ENCODE measurements at regions not wholly inside any gene's neighbourhood (a gene's known extent, or its start where the extent isn't known, plus 50 kb on each side); places are given as distances from the start of the nearest gene placed in this dataset.

DNA sequence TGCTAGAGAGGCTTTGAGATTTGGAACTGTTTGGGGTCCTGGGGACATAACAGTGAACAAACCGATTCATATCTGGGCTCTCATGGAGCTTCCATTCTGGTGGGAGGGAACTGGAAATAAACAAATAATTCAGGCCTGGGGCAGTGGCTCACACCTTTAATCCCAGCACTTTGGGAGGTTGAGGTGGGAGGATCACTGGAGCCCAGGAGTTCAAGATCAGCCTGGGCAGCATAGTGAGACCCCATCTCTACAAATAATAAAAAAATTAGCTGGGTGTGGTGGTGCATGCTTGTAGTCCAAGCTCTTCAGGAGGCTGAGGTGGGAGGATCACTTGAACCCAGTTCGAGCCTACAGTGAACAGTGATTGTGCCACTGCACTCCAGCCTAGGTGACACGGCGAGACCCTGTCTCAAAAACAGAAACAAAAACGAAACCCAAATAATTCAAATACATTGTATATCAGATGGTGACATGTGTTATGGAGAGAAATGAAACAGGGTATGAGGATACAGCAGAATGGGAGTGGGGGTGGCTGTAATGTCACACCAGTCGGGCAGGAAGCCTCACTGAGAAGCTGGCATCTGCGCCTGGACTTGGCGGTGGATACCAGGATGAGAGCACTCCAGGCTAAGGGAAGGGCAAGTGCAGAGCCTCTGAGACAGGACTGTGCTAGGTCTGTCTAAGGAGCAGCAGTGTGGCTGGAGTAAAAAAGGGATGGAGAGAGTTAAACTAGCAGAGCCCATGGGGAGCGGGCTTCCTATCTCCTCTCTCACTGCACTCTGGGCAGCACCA is 131.1 kb upstream of the ZNF536 start:
- Mint-ChIP-seq H3K9me3 (ENCODE audit: insufficient read depth) (no peaks in the 10 kb centered on the region), H3K27me3 (peaks cover 10% of the 10 kb centered on the region), H3K4me1 (no peaks in the 10 kb centered on the region), H3K27ac (no peak overlapping the region), H3K4me3 (no peak overlapping the region)
- Histone ChIP-seq H3K9ac (ENCODE audit: low read length) (no peak overlapping the region), H3K36me3 (replicated peaks in 1 of 2; ENCODE audit: control extremely low read depth in 1 of 2, control insufficient read depth in 1 of 2, extremely low read depth in 1 of 2, insufficient read depth in 2 of 2, low read length in 1 of 2) (no peaks in the 10 kb centered on the region), H3K4me3 (ENCODE audit: control extremely low read depth in 1 of 5, extremely low read depth in 1 of 5, insufficient read depth in 1 of 5, low read depth in 2 of 5, low read length in 4 of 5) (no peak overlapping the region), H3K79me2 (ENCODE audit: control insufficient read depth, insufficient read depth, low read length) (no peaks in the 10 kb centered on the region), H3K9me3 (ENCODE audit: control extremely low read depth in 1 of 3, control insufficient read depth in 2 of 3, insufficient read depth in 1 of 3, low read length in 2 of 3) (peaks cover 0 to 13% (median 0%) of the 10 kb centered on the region in 3 donors), H3K4me1 (ENCODE audit: control insufficient read depth in 2 of 2, insufficient read depth in 2 of 2, low read length in 2 of 2) (no peaks in the 10 kb centered on the region), H3K4me2 (replicated peaks; ENCODE audit: low read depth, low read length, poor library complexity, severe bottlenecking) (no peak overlapping the region), H3K27ac (ENCODE audit: low read length in 2 of 2) (no peak overlapping the region), H4K20me1 (ENCODE audit: control insufficient read depth, insufficient read depth, low read length, poor library complexity, severe bottlenecking) (no peaks in the 10 kb centered on the region), H2AFZ (ENCODE audit: insufficient read depth, low read depth, low read length, poor library complexity, severe bottlenecking) (no peak overlapping the region), H3K27me3 (replicated peaks in 1 of 4; ENCODE audit: control extremely low read depth in 1 of 4, control insufficient read depth in 3 of 4, insufficient read depth in 4 of 4, low read length in 3 of 4) (peaks cover 0 to 4% (median 0%) of the 10 kb centered on the region in 4 experiments)
- ATAC-seq (ENCODE audit: low read depth) (no peak), DNase-seq (no peak)
- CTCF ChIA-PET = no interaction called here
- intact Hi-C loops (cut with micrococcal nuclease) = no loop called here
- POLR2A ChIA-PET = no interaction called here
- whole genome bisulfite sequencing (ENCODE audit: insufficient coverage) = 97% methylated on average over 5 of the region's 9 CpGs
- TF ChIP-seq EZH2 (IDR thresholded peaks at IDR 0.05; ENCODE audit: borderline replicate concordance, insufficient read depth, low read depth, low read length, poor library complexity, severe bottlenecking) = no peak
- TF ChIP-seq CTCF (IDR thresholded peaks at IDR 0.05) = no peak

- no peaks in the 10 kb centered on the region for H4K20me1 ChIP-seq (ENCODE audit: control insufficient read depth, insufficient read depth, low read length, poor library complexity, severe bottlenecking)
- H2AFZ ChIP-seq (ENCODE audit: insufficient read depth, low read depth, low read length, poor library complexity, severe bottlenecking) = no peak overlapping the region
- peaks cover 4% of the 10 kb centered on the region for H3K27me3 Mint-ChIP-seq
- no peak overlapping the region for H3K4me2 ChIP-seq (replicated peaks; ENCODE audit: low read depth, low read length, poor library complexity, severe bottlenecking)
- H3K9me3 ChIP-seq (ENCODE audit: control extremely low read depth in 1 of 3, control insufficient read depth in 2 of 3, insufficient read depth in 1 of 3, low read length in 2 of 3) = peaks cover 0 to 16% (median 0%) of the 10 kb centered on the region in 3 donors
- CTCF ChIA-PET = no interaction called here
- no peaks in the 10 kb centered on the region for H3K27me3 ChIP-seq (replicated peaks in 1 of 4; ENCODE audit: control extremely low read depth in 1 of 4, control insufficient read depth in 3 of 4, insufficient read depth in 4 of 4, low read length in 3 of 4)
- no peak overlapping the region for H3K4me3 ChIP-seq (ENCODE audit: control extremely low read depth in 1 of 5, extremely low read depth in 1 of 5, insufficient read depth in 1 of 5, low read depth in 2 of 5, low read length in 4 of 5)
- ATAC-seq (ENCODE audit: low read depth) (no peak), DNase-seq (no peak)
- H3K27ac ChIP-seq (ENCODE audit: low read length in 2 of 2) = no peak overlapping the region
- 44% methylated on average over 4 of the region's 4 CpGs for WGBS (ENCODE audit: insufficient coverage)
- H3K4me1 Mint-ChIP-seq = no peaks in the 10 kb centered on the region
- intact Hi-C loops (cut with micrococcal nuclease) = no loop called here
- POLR2A ChIA-PET = no interaction called here
- no peak overlapping the region for H3K4me3 Mint-ChIP-seq
- no peaks in the 10 kb centered on the region for H3K79me2 ChIP-seq (ENCODE audit: control insufficient read depth, insufficient read depth, low read length)
- no peak overlapping the region for H3K27ac Mint-ChIP-seq
- H3K9me3 Mint-ChIP-seq (ENCODE audit: insufficient read depth) = no peaks in the 10 kb centered on the region
- no peak overlapping the region for H3K9ac ChIP-seq (ENCODE audit: low read length)
- TF ChIP-seq CTCF (IDR thresholded peaks at IDR 0.05) = no peak
- TF ChIP-seq EZH2 (IDR thresholded peaks at IDR 0.05; ENCODE audit: borderline replicate concordance, insufficient read depth, low read depth, low read length, poor library complexity, severe bottlenecking) = no peak
- no peaks in the 10 kb centered on the region for H3K36me3 ChIP-seq (replicated peaks in 1 of 2; ENCODE audit: control extremely low read depth in 1 of 2, control insufficient read depth in 1 of 2, extremely low read depth in 1 of 2, insufficient read depth in 2 of 2, low read length in 1 of 2)
- no peaks in the 10 kb centered on the region for H3K4me1 ChIP-seq (ENCODE audit: control insufficient read depth in 2 of 2, insufficient read depth in 2 of 2, low read length in 2 of 2)
Measured at GRCh38 chr19:30244533-30244932, 127.7 kb upstream of the ZNF536 start.
